ENCODE measurements at regions not wholly inside any gene's neighbourhood (a gene's known extent, or its start where the extent isn't known, plus 50 kb on each side); places are given as distances from the start of the nearest gene placed in this dataset.
"Not testable (repeated sequence)": the region's sequence is repeated elsewhere in the genome, so short reads cannot be mapped to it uniquely, and the experiment has no call there.

- H3K27me3 Mint-ChIP-seq: no peaks in the 10 kb centered on the region
- no peak overlapping the region for H3K4me3 Mint-ChIP-seq
- no peaks in the 10 kb centered on the region for H3K36me3 Mint-ChIP-seq (ENCODE audit: low read depth)
- intact Hi-C loops (cut with micrococcal nuclease): no loop called here
- peaks cover 7% of the 10 kb centered on the region for H3K4me1 Mint-ChIP-seq (ENCODE audit: low read depth)
- no peak overlapping the region for H3K27ac Mint-ChIP-seq
- peaks cover 15% of the 10 kb centered on the region for H3K9me3 Mint-ChIP-seq
Measured at GRCh38 chr10:7108141-7108540, 302.7 kb downstream of the SFMBT2 start.

- intact Hi-C loops (cut with micrococcal nuclease): no loop called here
- no peaks in the 10 kb centered on the region for H3K27me3 Mint-ChIP-seq
- H3K27ac Mint-ChIP-seq: no peak overlapping the region
- no peaks in the 10 kb centered on the region for H3K36me3 Mint-ChIP-seq (ENCODE audit: low read depth)
- no peak overlapping the region for H3K4me3 Mint-ChIP-seq
- peaks cover 7% of the 10 kb centered on the region for H3K4me1 Mint-ChIP-seq (ENCODE audit: low read depth)
- H3K9me3 Mint-ChIP-seq: peaks cover 15% of the 10 kb centered on the region
Measured at GRCh38 chr10:7107285-7107684, 303.5 kb downstream of the SFMBT2 start.

- H3K27ac Mint-ChIP-seq; intact Hi-C loops (cut with micrococcal nuclease); H3K4me3 Mint-ChIP-seq; H3K36me3 Mint-ChIP-seq (ENCODE audit: low read depth); H3K27me3 Mint-ChIP-seq; H3K4me1 Mint-ChIP-seq (ENCODE audit: low read depth): not testable (repeated sequence)
- peaks cover 15% of the 10 kb centered on the region for H3K9me3 Mint-ChIP-seq
Measured at GRCh38 chr10:7104379-7104778, 306.5 kb downstream of the SFMBT2 start.

GRCh38 chr10:7102557-7103349 is 308.1 kb downstream of the SFMBT2 start:
- peaks cover 7% of the 10 kb centered on the region for H3K4me1 Mint-ChIP-seq (ENCODE audit: low read depth)
- intact Hi-C loops (cut with micrococcal nuclease): no loop called here
- peaks cover 6% of the 10 kb centered on the region for H3K9me3 Mint-ChIP-seq
- no peaks in the 10 kb centered on the region for H3K27me3 Mint-ChIP-seq
- H3K27ac Mint-ChIP-seq: no peak overlapping the region
- H3K4me3 Mint-ChIP-seq: no peak overlapping the region
- H3K36me3 Mint-ChIP-seq (ENCODE audit: low read depth): no peaks in the 10 kb centered on the region

- Mint-ChIP-seq H3K4me3 (no peak overlapping the region), H3K9me3 (peaks cover 6% of the 10 kb centered on the region), H3K36me3 (ENCODE audit: low read depth) (no peaks in the 10 kb centered on the region), H3K4me1 (ENCODE audit: low read depth) (peaks cover 7% of the 10 kb centered on the region), H3K27ac (no peak overlapping the region), H3K27me3 (no peaks in the 10 kb centered on the region)
- intact Hi-C loops (cut with micrococcal nuclease): no loop called here
Measured at GRCh38 chr10:7102084-7102483, 308.8 kb downstream of the SFMBT2 start.

- peaks cover 7% of the 10 kb centered on the region for H3K4me1 Mint-ChIP-seq (ENCODE audit: low read depth)
- H3K27ac Mint-ChIP-seq: no peak overlapping the region
- H3K36me3 Mint-ChIP-seq (ENCODE audit: low read depth): no peaks in the 10 kb centered on the region
- intact Hi-C loops (cut with micrococcal nuclease): no loop called here
- no peaks in the 10 kb centered on the region for H3K27me3 Mint-ChIP-seq
- H3K9me3 Mint-ChIP-seq: peaks cover 6% of the 10 kb centered on the region
- no peak overlapping the region for H3K4me3 Mint-ChIP-seq
Measured at GRCh38 chr10:7101451-7101850, 309.4 kb downstream of the SFMBT2 start.

- H3K4me3 Mint-ChIP-seq: no peak overlapping the region
- H3K36me3 Mint-ChIP-seq (ENCODE audit: low read depth): no peaks in the 10 kb centered on the region
- intact Hi-C loops (cut with micrococcal nuclease): no loop called here
- peaks cover 6% of the 10 kb centered on the region for H3K9me3 Mint-ChIP-seq
- no peaks in the 10 kb centered on the region for H3K27me3 Mint-ChIP-seq
- no peaks in the 10 kb centered on the region for H3K4me1 Mint-ChIP-seq (ENCODE audit: low read depth)
- H3K27ac Mint-ChIP-seq: no peak overlapping the region
Measured at GRCh38 chr10:7100032-7100702, 310.7 kb downstream of the SFMBT2 start.

GRCh38 chr10:7098160-7098762 is 312.6 kb downstream of the SFMBT2 start:
- no peak overlapping the region for H3K27ac Mint-ChIP-seq
- H3K36me3 Mint-ChIP-seq (ENCODE audit: low read depth): no peaks in the 10 kb centered on the region
- H3K9me3 Mint-ChIP-seq: no peaks in the 10 kb centered on the region
- peaks cover 5% of the 10 kb centered on the region for H3K4me1 Mint-ChIP-seq (ENCODE audit: low read depth)
- H3K27me3 Mint-ChIP-seq: no peaks in the 10 kb centered on the region
- intact Hi-C loops (cut with micrococcal nuclease): no loop called here
- no peak overlapping the region for H3K4me3 Mint-ChIP-seq

- Mint-ChIP-seq H3K36me3 (ENCODE audit: low read depth) (no peaks in the 10 kb centered on the region), H3K27ac (no peak overlapping the region), H3K9me3 (no peaks in the 10 kb centered on the region), H3K27me3 (no peaks in the 10 kb centered on the region), H3K4me1 (ENCODE audit: low read depth) (peaks cover 5% of the 10 kb centered on the region), H3K4me3 (no peak overlapping the region)
- intact Hi-C loops (cut with micrococcal nuclease): no loop called here
Measured at GRCh38 chr10:7094781-7095180, 316.1 kb downstream of the SFMBT2 start.

GRCh38 chr10:7093368-7093767 is 317.5 kb downstream of the SFMBT2 start:
- Mint-ChIP-seq H3K36me3 (ENCODE audit: low read depth) (no peaks in the 10 kb centered on the region), H3K4me3 (no peak overlapping the region), H3K9me3 (peaks cover 9% of the 10 kb centered on the region), H3K27ac (no peak overlapping the region), H3K4me1 (ENCODE audit: low read depth) (peaks cover 5% of the 10 kb centered on the region), H3K27me3 (no peaks in the 10 kb centered on the region)
- intact Hi-C loops (cut with micrococcal nuclease): no loop called here

GRCh38 chr10:7092603-7093002 is 318.2 kb downstream of the SFMBT2 start:
- H3K4me3 Mint-ChIP-seq: no peak overlapping the region
- intact Hi-C loops (cut with micrococcal nuclease): no loop called here
- H3K36me3 Mint-ChIP-seq (ENCODE audit: low read depth): no peaks in the 10 kb centered on the region

GRCh38 chr10:7090529-7090928 is 320.3 kb downstream of the SFMBT2 start:
- Mint-ChIP-seq H3K27me3 (no peaks in the 10 kb centered on the region), H3K4me1 (ENCODE audit: low read depth) (peaks cover 13% of the 10 kb centered on the region), H3K9me3 (peaks cover 10% of the 10 kb centered on the region), H3K36me3 (ENCODE audit: low read depth) (no peaks in the 10 kb centered on the region), H3K4me3 (no peak overlapping the region), H3K27ac (no peak overlapping the region)
- intact Hi-C loops (cut with micrococcal nuclease): no loop called here

More at GRCh38 chr10:7092603-7093002, 318.2 kb downstream of the SFMBT2 start:
- peaks cover 10% of the 10 kb centered on the region for H3K9me3 Mint-ChIP-seq
- H3K27me3 Mint-ChIP-seq: no peaks in the 10 kb centered on the region
- H3K27ac Mint-ChIP-seq: no peak overlapping the region
- peaks cover 5% of the 10 kb centered on the region for H3K4me1 Mint-ChIP-seq (ENCODE audit: low read depth)

GRCh38 chr10:7085913-7086589 is 324.8 kb downstream of the SFMBT2 start:
- Mint-ChIP-seq H3K9me3 (peaks cover 10% of the 10 kb centered on the region), H3K4me1 (ENCODE audit: low read depth) (peaks cover 52% of the 10 kb centered on the region), H3K27ac (no peak overlapping the region), H3K4me3 (no peak overlapping the region), H3K36me3 (ENCODE audit: low read depth) (no peaks in the 10 kb centered on the region), H3K27me3 (no peaks in the 10 kb centered on the region)
- intact Hi-C loops (cut with micrococcal nuclease): no loop called here

All from dendritic cell treated with granulocyte-macrophage colony-stimulating factor and Interleukin-4, amounts not matched to agents 40 ng/mL and 50 ng/mL, for 4 days (primary cell).